ENCODE measurements at regions not wholly inside any gene's neighbourhood (a gene's known extent, or its start where the extent isn't known, plus 50 kb on each side); places are given as distances from the start of the nearest gene placed in this dataset.
"Not testable (repeated sequence)": the region's sequence is repeated elsewhere in the genome, so short reads cannot be mapped to it uniquely, and the experiment has no call there.

DNA sequence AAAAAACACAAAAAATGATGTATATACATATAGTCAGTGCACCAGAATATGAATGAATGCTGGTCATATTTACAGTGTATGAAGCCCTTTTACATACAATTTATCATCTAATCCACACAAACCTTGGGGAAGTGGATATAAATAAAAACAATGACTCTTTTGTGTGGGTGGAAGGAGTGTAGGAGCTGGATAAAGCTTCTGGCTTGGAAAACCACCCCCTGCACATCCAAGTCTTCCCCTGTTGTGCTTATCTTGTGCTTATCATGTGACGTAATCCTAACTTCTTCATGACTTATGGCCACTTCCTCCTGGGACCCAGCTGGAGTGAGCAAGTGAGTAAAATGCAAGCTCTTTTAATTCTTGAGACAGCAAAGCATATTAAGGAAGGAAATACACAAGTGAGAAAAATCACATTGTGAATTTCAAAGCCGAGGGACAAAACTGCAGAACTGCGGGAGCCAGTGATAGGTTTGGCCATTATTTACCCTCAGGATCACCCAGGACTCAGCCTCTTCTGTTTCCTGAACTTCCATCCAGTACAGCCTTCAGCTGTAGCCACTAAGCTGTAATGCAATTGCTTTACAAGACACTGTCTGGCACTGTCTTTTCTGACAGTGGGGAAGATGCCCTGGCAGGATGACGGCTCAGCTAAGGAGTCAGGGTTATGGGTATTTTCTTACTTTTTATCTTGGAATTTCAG lies 104.0 kb upstream of the PPM1J start:
- no peak for DNase-seq (ENCODE audit: low spot score)

DNA sequence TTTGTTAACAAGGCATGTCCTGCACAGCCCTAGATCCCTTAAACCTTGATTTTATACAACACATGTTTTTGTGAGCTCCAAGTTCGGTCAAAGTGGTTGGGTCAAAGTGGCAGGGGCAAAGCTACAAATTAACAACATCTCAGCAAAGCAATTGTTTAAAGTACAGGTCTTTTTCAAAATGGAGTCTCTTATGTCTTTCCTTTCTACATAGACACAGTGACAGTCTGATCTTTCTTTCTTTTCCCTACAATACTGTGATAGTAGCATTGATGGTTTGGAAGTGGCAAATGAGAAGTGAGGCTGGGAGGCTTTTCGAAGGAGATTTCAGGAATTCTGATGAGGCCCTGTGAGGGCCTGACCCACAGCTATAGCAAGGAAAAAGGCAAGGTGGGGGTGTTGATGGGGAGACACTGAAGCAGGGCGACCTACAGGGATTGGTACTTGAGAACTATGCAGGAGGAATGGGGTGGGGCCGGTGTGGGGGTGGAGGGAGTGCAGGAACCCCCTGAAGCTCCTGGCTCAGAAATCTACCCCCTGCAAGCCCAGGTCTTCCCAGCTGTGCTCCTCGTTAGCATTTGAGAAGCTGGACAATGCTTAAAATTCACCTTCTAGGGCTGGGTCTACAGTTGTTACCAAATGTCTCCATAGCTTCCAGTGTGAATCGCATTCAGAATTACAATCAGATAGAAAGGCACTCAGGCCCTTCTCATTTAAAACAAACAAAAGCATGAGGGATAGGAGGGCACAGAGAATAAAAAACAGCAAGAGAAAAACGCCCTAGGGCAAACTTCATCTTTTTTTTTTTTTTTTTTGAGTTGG lies 102.6 kb upstream of the PPM1J start:
- DNase-seq (ENCODE audit: low spot score): no peak

DNA sequence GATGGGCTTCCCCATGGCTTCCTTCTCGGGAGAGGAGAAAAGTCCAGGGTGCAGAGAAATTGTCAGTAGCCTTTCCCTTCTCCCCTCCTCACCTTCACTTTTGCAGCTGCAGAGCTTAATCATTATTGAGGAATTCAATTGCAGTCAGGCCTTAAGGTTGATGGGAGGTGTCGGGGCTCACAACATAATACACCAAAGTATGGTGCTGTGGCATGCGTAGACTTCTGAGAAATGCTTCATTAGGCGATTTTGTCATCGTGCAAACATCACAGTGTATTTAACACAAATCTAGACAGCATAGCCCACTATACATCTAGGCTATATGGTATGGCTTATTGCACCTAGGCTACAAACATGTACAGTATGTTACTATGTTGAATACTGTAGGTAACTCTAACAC lies 100.2 kb upstream of the PPM1J start:
- DNase-seq (ENCODE audit: low spot score): no peak

DNA sequence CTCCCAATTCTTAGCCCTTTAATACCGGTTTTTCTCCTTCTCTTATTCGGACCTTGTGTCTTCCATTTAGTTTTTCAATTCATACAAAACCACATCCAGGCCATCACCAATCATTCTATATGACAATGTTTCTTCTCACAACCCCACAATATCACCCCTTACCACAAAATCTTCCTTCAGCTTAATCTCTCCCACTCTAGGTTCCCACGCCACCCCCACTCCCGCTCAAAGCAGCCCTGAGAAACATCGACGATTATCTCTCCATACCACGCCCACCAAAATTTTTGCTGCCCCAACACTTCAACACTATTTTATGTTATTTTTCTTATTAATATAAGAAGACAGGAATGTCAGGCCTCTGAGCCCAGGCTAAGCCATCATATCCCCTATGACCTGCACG lies 99.5 kb upstream of the PPM1J start:
- DNase-seq (ENCODE audit: low spot score): not testable (repeated sequence)

DNA sequence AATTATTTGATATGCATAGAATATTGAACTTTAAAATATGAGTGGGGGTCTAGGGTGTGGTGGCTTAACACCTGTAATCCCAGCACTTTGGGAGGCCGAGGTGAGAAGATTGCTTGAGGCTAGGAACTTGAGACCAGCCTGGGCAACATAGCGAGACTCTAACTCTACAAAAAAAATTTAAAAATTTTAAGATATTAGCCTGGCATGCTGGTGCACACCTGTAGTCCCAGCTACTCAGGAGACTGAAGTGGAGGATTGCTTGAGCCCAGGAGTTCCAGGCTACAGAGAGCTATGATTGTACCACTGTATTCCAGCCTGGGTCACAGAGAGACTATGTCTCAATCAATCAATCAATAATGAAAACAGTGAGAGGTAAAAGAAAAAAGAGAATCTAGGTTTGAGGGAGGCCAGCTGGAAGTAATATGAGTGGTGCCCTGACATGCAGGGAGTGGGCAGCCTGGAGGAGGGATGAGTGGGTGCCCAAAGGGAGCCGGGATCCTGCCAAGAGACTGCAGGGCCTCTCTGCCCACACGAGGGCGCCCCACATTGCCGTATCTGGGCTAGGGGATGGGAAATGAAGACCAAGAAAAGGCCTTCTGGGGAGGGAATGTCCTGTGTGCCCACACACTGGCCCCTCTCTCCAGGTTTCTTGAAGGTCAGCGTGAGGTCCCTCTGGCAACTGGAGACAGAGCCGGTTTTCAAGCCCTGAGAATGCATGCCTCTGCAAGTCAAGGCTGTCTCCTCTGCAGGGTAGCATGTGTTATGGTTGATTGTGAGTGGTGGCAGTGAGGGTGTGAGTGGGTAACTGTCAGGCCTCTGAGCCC lies 93.9 kb upstream of the PPM1J start:
- DNase-seq (ENCODE audit: low spot score): peak; percentile 65

DNA sequence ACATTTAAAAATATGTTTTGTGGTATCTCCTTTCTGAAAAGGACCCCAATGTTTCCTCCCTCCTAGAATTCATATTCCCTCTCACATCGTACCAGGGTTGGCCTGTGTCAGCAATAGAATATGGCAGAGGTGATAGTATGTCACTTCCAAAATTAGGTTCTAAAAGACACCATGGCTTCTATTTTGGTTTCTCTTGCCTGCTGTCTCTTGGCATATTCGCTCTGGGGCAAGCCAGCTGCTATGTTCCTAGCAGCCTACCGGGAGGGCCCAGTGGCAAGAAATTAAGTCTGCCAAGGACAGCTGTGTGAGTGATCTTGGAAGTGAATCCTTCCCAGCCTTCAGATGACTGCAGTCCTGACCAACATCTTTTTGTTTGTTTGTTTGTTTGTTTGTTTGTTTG lies 92.9 kb upstream of the PPM1J start:
- DNase-seq (ENCODE audit: low spot score): no peak

DNA sequence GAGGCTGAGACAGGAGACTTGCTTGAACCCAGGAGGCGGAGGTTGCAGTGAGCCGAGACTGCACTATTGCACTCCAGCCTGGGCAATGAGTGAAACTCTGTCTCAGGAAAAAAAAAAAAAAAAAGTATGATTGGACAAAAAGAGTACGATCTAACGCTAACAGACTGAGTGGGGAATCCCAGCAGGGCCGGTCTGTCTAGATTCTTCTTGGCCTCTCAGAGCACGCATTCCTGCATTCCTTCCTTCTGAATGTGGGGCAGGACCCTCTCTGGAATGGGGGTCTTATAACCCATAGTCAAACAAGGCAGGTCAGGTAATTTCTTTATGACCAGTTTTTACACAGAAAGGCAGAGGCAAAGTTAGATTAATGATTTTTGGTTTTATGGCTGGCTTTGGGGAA lies 92.0 kb upstream of the PPM1J start:
- DNase-seq (ENCODE audit: low spot score): no peak

DNA sequence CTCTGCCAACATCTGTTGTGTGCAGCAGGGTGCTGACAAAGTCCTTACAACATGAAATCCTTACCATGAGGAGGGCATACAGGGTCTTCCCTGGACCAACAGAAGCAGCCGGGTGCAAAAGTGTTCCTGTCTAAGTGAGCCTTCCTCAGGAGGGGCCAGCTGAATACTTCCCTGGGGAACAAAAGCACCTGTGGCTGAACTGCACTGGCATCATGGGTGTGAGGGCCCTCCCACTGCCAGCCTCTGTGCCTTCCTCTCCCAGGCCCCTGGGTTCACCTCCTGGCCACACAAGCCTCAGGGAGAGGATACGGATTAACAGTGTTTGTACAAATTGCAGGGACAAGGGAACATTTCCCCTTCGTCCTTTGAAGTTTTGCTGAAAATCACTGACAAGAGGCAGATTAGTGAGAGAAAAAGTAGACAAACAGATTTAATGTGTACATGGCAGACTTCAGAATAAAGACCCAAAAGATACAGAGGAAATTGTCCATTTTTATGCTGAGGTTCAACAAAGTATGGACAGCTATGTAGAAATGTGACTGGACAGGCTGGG lies 91.0 kb upstream of the PPM1J start:
- no peak for DNase-seq (ENCODE audit: low spot score)

DNA sequence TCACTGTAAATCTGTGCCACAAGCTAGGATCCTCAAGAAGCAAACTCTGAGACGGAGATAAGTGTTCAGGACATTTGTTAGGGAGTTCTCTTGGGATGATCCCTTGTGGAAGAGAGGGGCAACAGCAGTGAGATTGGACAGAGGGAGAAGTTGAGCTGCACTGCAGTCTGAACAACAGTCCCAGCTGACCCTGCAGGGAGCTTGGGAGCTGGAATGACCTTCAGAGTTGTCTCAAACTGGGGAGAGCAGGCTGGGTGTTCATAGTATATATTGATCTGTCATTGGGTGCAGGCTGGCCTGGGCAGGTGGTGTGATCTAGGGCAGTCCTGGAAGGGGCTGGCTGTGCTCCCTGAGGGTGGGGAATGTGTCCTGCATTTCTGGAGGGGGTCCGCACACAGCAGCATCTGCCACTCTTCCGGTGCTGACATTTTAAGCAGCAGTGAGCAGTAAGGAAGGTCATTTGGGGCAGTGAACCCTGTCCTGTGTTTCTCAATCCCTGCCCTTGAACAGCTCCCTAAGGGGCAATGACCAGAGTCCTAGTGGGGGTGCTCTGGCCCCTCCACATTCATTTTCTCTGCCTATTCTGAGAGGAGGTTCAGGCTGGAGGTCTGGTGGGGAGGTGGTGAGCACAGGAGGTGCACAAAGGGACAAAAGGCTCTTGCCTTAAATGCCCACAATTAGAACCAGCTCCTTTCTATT lies 90.2 kb upstream of the PPM1J start:
- DNase-seq (ENCODE audit: low spot score): no peak

DNA sequence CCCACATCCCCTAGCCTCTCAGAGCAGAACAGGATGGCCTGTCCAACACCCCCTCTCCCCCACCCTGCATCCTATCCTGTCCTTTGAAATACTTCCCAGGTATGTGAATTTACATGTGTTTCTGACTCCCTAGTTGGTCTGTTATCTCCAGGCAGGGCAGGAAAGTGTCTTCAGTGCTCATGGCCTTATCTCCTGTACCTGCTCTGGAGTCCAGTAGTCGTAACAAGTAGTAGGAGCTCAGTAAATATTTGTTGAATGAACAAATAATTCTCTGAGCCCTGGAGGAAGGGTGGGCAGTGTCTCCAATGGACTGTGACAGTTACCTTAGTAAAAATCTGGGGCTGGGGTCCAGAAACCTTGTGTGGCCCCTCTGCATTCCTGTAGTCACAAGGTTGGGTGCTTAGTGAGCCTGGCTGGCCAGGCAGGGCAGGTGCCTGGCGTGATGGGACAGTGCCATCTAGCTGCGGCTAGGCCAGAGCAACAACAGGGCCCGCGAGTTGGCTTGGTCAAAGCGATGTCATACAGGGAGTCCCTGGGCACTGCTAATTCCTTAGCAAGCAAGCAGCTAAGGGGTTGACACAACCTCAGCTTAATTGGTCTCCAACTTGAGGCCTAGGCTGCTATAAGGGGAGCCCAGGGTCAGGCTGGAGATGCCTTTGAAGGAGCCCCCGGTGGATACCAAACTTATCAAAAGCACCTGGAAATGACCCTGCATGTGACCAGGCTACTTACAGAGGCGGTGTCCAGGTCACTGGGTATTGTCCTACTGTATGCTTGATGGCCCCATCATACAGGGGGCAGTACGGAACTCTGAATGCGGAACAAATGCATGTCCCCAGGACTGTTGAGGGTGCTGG lies 89.0 kb upstream of the PPM1J start:
- DNase-seq (ENCODE audit: low spot score): peak; percentile 54

DNA sequence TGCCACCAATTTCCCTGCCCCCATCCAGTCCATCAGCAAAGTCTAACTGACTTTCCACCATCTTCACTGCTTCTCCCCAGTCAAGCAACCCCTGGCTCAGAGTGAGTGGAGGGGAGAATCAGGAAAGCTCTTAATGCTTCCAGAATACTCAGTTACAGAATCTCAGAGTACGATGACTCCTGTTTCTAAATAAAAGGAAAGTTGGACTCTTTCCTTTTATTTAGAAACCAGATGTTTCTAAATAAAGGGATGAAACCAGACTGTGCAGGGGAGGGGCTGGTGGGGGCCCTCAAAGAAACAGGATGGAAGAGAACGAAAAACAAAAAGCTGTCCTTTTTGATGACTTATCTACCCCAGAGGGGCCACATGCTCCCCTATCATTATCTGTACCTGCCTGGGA lies 85.2 kb upstream of the PPM1J start:
- DNase-seq (ENCODE audit: low spot score): no peak

DNA sequence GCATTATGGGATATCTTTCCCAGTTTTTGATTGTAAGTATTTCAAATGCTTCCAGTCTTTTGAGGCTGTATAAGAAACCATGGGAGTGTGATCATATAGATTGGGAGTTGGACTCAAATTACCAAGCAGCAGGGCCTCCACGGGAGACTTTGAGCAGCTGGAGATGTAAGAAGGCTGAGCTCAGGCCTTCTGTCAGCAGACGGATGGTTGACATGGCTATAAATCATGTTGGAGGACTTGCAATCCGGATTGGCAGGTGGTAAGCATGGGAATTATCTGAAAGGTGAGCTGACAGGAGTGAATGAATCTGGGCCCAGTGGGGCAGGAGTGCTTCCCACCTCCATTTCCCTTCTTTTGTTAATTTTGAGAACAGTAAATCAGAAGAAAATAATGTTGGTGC lies 83.2 kb upstream of the PPM1J start:
- no peak for DNase-seq (ENCODE audit: low spot score)

DNA sequence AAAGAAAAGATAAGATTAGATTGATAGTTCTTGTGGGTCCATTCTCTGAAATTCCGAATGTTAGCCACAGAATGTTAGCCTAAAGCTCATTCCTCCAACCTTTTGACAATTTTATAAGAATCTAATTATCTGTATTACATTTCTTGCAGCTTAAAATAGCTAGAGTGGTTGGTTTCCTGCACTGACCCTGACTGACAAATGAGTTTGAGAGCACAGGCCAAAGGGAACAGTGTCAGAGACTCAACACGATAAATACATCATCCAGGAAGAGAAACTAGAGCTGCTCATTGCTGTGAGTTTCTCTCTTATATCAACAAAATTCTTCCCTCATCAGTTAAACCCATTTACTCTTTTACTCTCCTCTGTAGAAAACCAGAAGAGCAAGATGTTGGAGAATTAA lies 82.1 kb upstream of the PPM1J start:
- no peak for DNase-seq (ENCODE audit: low spot score)

DNA sequence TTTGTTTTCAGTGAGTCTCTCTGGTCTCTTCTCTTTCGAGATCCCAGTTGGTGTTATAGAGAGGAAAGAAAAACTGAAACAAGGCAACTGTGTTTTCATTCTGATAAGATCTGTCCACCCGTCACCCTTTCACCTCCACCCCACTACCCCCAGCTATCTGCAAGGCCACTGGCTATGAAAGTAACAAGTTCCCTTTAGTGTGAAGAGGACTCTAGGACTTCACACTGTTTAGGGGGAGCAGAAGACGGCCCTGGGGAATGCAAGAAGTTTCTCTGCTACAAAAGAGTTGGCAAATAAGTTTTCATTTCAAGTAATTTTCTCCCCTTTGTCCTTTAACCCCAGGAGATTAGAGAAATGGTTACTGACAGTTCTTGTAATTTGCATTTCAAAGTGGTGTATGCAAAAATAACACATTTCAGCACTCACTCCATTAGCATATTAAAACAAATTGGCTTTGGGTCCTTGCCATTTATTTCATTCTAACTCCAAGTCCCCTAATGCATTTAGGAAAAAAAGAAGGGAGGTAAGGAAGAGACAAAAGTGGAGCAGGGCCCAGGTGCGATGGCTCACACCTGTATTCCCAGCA lies 79.6 kb upstream of the PPM1J start:
- DNase-seq (ENCODE audit: low spot score): no peak

DNA sequence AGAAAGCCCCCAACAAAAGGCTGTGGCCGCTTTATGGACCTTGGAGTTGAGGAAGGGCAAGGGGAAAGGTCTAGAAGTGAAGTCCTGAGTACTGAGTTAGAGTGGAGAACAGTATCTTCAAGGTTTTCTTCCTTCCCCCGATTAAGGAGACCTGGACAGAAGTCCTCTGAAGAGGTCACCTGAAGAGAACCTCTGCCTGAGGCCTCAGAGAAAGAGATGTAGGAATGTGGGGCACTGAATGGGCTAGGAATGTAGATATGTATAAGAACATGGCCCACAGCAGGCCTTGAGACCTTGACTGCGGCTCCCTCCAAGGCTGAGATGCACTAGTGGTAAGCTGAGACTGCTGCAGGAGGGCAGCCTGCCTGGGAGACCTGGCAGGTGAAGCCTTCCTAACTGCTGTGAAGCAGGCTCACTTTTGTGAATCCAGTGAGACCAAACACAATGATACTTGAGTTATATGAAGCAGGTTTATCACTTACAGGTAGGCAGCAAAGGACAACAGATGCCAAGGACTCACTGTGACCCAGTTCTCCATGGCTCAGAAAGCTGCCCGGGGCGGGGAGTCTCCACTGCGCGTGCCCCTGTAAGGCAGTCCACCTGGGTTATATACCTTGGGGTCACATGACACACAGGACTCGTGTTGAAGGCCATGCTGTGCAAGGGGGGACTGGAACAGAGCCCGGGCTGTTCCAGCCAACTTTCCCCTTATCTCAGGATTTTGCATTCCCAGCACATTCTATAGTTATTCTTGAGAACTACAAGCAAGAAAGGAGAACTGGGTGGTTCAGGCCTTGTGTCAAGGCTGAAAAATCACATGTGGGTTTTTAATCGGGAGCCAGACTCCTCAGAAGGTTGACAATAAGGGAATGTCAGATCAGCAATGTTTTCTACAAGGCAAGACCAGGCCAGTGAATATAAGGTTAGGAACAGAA lies 78.8 kb upstream of the PPM1J start:
- DNase-seq (ENCODE audit: low spot score): no peak

DNA sequence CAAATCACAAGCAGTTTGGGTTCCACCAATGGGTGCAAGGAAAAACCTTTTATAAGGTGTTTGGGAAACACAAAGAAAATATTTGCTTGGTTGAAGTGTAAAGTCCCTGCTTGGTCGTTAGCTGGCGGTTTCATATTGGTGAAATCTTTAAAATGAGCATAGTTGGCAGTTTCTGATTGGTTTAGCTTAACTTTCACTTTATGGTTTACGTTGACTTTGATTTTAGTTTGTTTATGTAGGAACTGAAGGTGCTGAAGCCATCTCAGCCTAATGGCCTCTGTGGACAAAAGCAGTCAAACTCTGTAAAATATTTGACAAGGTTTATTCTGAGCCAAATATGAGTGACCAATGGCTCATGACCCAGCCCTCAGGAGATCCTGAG lies 76.6 kb upstream of the PPM1J start:
- DNase-seq (ENCODE audit: low spot score): no peak

DNA sequence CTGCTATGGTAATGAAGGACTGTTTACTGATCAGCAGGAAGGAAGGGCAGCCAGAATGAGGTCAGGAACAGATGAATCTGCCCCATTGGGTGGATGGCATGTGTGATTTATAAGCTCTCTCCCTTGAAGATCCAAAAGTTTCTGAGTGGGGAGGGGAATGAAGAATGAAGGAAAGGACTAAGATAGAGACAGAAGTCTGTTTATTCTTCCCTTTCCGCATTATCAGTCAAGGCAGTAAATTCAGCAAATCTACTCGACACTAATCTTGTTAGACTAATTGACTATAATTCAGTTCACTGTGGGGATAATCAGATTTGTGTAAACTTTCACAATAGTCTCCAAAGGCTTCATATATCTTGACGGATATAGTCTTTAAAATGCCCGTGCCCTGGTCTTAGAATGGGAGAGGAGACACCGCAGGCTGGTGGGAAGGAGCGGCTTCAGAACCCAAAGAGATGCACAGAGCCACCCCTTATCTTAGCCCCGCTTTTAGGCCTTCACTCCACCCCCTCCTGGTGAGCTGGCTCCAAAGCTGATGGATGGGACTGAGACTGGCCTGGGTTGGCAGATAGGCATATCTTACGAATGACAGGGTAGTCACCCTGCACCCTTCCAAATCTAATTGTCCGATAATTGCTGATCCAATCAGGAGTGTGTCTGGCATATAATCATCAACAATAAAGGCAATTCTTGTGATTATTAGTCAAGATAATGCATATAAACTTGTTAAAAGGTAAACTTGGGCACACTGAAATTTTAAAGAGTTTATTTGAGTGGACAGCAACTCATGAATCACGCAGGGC lies 76.0 kb upstream of the PPM1J start:
- DNase-seq (ENCODE audit: low spot score): no peak

DNA sequence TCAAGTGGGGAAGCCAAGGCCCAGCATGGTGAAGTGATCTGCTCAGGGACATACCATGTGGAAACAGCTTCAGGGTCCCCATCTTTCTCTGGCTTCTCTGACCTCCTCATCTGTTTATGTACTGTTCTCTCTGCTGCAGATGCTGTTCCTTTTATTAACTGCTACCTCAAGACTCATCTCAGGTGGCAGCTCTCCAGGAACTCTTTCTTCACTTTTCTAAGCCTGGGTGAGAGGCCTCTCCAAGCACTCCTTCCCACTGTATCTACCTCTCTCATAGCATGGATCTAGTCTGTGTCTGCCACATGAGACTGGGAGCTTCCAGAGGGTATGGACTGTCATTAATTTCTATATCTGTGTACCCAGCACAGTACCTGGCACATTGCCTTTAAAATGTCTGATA lies 73.4 kb upstream of the PPM1J start:
- no peak for DNase-seq (ENCODE audit: low spot score)

DNA sequence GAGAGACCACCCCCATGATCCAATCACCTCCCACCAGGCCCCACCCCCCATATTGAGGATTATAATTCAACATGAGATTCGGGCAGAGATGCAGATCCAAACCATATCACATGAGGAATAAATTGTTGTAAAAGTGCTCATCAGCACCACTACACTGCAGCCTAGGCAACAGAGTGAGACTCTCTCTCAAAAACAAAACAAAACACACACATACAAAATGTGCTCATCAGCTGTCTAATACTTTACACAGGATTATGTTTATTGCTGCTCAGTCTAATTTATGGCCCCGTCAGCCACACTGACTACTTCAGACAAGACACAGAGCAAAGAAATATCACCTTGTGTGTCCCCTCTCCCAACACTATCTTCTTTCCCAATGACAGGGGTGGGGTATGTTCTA lies 72.9 kb upstream of the PPM1J start:
- DNase-seq (ENCODE audit: low spot score): no peak

Data from activated CD4-positive, alpha-beta T cell treated with anti-CD3 and anti-CD28 coated beads, Interleukin-2, Interleukin-4, amounts not matched to agents 100 ng/mL and 50 ng/mL, durations not matched to agents 16 hours and 8 hours (primary cell).